OCI-LY3 (cell line): ENCODE measurements at regions not wholly inside any gene's neighbourhood (a gene's known extent, or its start where the extent isn't known, plus 50 kb on each side); places are given as distances from the start of the nearest gene placed in this dataset.

Experiments
- H2AFZ ChIP-seq: fragments of 200-600, 300-600 bp; shearing (Covaris generic); 2 replicates; pipeline ENCODE4 v1.6.0; 2014; ENCODE audit warnings: antibody characterized with exemption, low read depth, low read length
- H3K27ac ChIP-seq: fragments of 200-600, 300-600 bp; sonication (generic); 2 replicates; pipeline ENCODE4 v1.5.1; 2014; ENCODE audit warnings: mild to moderate bottlenecking, low read length, moderate library complexity, mixed read lengths
- H3K27me3 ChIP-seq: fragments of 200-600, 300-600 bp; sonication (generic); 2 replicates; pipeline ENCODE4 v1.6.1; 2014; ENCODE audit warnings: low read depth, low read length, mixed read lengths
- H3K36me3 ChIP-seq: fragments of 200-600, 300-600 bp; sonication (generic); replicated peaks from 2 replicates; pipeline ENCODE3; 2014; ENCODE audit warnings: low read depth, low read length, mixed read lengths
- H3K4me1 ChIP-seq: fragments of 300-600, 200-600 bp; sonication (generic); 2 replicates; pipeline ENCODE4 v1.6.1; 2014; ENCODE audit warnings: low read length, mixed read lengths
- H3K4me2 ChIP-seq: fragments of 200-600, 300-600 bp; sonication (generic); 2 replicates; pipeline ENCODE4 v1.6.1; 2014; ENCODE audit warnings: low read length, mixed read lengths
- H3K4me3 ChIP-seq: fragments of 300-600, 200-600 bp; sonication (generic); 2 replicates; pipeline ENCODE4 v1.5.1; 2014; ENCODE audit warnings: antibody characterized with exemption, mild to moderate bottlenecking, low read length, moderate library complexity
- H3K79me2 ChIP-seq: fragments of 300-600, 200-600 bp; shearing (Covaris generic); 2 replicates; pipeline ENCODE4 v1.6.1; 2014; ENCODE audit warnings: mild to moderate bottlenecking, low read length, mixed read lengths
- H3K9ac ChIP-seq: fragments of 300-600, 200-600 bp; shearing (Covaris generic); 2 replicates; pipeline ENCODE4 v1.6.0; 2014; ENCODE audit warnings: mild to moderate bottlenecking, low read length, moderate library complexity
- H3K9me3 ChIP-seq: fragments of 200-600, 300-600 bp; shearing (Covaris generic); 2 replicates; pipeline ENCODE4 v1.6.1; 2014; ENCODE audit warnings: low read length, mixed read lengths; ENCODE audit not compliant: insufficient read depth
- H4K20me1 ChIP-seq: fragments of 200-600, 300-600 bp; sonication (generic); 2 replicates; pipeline ENCODE4 v1.6.1; 2016; ENCODE audit warnings: low read length, mixed read lengths; ENCODE audit not compliant: insufficient read depth
- EZH2phosphoT487 ChIP-seq: fragments of 200-600 bp; shearing (Covaris generic); IDR thresholded peaks from 2 replicates; pipeline ENCODE4 v1.6.1; 2018; ENCODE audit warnings: antibody characterized with exemption, mixed run types, low read depth
- TF ChIP-seq, protein P1 (sequence below): fragments of 200-600, 300-600 bp; sonication (generic); IDR thresholded peaks from 2 replicates; pipeline ENCODE4 v1.5.1; 2014; ENCODE audit warnings: antibody characterized with exemption, low read length, low read depth

DNA sequence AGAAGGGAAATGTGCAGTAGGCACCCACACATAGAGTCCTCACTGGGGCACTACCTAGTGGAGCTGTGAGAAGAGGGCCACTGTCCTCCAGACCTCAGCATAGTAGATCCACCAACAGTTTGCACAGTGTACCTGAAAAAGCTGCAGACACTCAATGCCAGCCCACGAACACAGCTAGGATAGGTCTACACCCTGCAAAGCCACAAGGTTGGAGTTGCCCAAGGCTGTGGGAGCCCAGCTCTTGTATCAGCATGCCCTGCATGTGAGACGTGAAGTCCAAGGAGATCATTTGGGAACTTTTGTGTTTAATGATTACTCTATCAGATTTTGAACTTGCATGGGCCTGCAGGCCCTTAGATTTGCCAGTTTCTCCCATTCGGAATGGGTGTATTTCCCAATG is 299.4 kb upstream of the OLFM3 start:
- Histone ChIP-seq H3K4me1 (no peaks in the 10 kb centered on the region), H3K4me2 (no peak overlapping the region), H3K79me2 (no peaks in the 10 kb centered on the region), H3K4me3 (no peak overlapping the region), H2AFZ (no peak overlapping the region), H3K27ac (no peak overlapping the region), H4K20me1 (no peaks in the 10 kb centered on the region), H3K9me3 (no peaks in the 10 kb centered on the region), H3K9ac (no peak overlapping the region), H3K27me3 (no peaks in the 10 kb centered on the region), H3K36me3 (no peaks in the 10 kb centered on the region)
- TF ChIP-seq, protein P1, sequence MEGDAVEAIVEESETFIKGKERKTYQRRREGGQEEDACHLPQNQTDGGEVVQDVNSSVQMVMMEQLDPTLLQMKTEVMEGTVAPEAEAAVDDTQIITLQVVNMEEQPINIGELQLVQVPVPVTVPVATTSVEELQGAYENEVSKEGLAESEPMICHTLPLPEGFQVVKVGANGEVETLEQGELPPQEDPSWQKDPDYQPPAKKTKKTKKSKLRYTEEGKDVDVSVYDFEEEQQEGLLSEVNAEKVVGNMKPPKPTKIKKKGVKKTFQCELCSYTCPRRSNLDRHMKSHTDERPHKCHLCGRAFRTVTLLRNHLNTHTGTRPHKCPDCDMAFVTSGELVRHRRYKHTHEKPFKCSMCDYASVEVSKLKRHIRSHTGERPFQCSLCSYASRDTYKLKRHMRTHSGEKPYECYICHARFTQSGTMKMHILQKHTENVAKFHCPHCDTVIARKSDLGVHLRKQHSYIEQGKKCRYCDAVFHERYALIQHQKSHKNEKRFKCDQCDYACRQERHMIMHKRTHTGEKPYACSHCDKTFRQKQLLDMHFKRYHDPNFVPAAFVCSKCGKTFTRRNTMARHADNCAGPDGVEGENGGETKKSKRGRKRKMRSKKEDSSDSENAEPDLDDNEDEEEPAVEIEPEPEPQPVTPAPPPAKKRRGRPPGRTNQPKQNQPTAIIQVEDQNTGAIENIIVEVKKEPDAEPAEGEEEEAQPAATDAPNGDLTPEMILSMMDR: no peak
- TF ChIP-seq EZH2phosphoT487: no peak

DNA sequence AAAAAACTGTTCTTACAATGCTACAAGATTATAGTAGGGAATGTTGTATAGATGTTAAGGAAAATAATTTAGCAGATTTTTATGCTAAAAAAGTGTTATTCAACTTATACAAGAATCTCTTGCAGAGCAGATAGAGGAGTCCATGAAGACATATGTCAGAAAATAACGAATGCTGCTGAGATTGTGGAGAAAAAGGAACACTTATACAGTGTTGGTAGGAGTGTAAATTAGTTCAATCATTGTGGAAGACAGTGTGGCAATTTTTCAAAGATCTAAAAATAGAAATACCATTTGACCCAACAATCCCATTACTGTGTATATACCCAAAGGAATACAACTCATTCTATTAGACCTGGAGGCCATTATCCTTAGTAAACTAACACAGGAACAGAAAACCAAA is 286.2 kb upstream of the OLFM3 start:
- H3K4me1 ChIP-seq: no peaks in the 10 kb centered on the region
- no peaks in the 10 kb centered on the region for H3K36me3 ChIP-seq
- no peak overlapping the region for H3K4me2 ChIP-seq
- H3K79me2 ChIP-seq: no peaks in the 10 kb centered on the region
- H4K20me1 ChIP-seq: no peaks in the 10 kb centered on the region
- no peaks in the 10 kb centered on the region for H3K9me3 ChIP-seq
- TF ChIP-seq, protein P1: no peak
- no peak for TF ChIP-seq EZH2phosphoT487
- no peak overlapping the region for H3K9ac ChIP-seq
- H2AFZ ChIP-seq: no peak overlapping the region
- H3K4me3 ChIP-seq: no peak overlapping the region
- H3K27ac ChIP-seq: no peak overlapping the region
- no peaks in the 10 kb centered on the region for H3K27me3 ChIP-seq

DNA sequence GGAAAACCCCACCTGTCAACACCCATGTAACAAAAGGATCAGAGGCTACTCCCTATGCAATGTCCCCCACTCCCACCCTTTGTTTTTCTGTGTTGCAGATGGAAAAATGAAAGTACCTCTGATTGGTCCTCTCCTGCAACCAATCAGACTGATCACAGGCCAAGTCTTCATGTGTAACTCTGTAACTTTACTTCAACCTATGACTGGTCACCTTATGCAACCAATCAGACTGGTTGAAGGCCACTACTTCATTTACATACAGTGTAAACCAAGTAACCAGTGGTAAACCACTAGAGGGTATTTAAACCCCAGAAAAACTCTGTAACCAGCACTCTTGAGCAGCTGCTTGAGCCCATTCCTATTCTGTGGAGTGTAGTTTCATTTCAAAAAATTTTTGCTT is 266.3 kb upstream of the OLFM3 start:
- TF ChIP-seq, protein P1: no peak
- no peak for TF ChIP-seq EZH2phosphoT487
- H3K9me3 ChIP-seq: no peaks in the 10 kb centered on the region
- no peak overlapping the region for H3K4me3 ChIP-seq
- H3K4me1 ChIP-seq: no peaks in the 10 kb centered on the region
- H3K79me2 ChIP-seq: no peaks in the 10 kb centered on the region
- H2AFZ ChIP-seq: no peak overlapping the region
- no peaks in the 10 kb centered on the region for H3K27me3 ChIP-seq
- H3K9ac ChIP-seq: no peak overlapping the region
- no peaks in the 10 kb centered on the region for H3K36me3 ChIP-seq
- H4K20me1 ChIP-seq: no peaks in the 10 kb centered on the region
- no peak overlapping the region for H3K4me2 ChIP-seq
- H3K27ac ChIP-seq: no peak overlapping the region

DNA sequence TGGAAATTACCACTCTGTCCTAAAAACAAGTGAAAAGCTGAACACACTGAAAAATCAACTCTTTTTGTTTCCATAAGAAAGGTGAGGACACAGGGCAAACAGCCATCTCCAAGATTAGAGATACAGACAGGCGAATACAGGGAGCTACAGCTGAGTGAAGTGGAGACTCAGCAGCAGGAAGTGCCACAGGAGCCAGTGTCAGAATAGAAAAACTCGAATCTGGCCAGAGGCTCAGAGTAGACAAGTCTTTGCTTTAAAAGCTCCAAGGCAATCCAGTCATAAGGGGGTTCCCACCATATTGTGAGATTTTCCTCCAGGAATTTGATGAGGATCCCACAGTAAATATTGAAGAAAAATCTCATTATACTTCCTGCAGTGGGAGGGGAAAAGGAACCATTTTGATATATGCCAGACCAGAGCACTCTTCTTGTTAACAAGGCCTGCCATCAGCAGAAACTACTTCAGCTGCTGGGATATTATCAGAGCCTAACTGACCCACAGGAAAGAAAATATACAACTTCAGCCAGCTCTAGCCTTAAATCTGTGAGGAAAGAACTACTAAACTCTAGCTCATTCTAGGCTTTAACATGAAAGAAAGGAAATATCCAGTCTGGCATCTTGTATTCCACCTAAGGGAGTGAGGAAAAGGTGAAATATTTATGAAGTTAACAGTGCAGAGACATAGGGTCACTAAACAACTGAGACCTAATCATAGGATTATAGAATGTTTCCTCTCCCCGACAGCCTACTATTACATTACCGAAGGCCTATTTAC is 256.2 kb upstream of the OLFM3 start:
- Histone ChIP-seq H3K27ac (no peak overlapping the region), H3K27me3 (no peaks in the 10 kb centered on the region), H4K20me1 (no peaks in the 10 kb centered on the region), H3K9ac (no peak overlapping the region), H3K4me3 (no peak overlapping the region), H3K36me3 (no peaks in the 10 kb centered on the region), H3K79me2 (no peaks in the 10 kb centered on the region), H3K9me3 (no peaks in the 10 kb centered on the region), H2AFZ (peak overlapping the region; percentile 21; the same call in 1 of the 2 replicates), H3K4me2 (no peak overlapping the region), H3K4me1 (no peaks in the 10 kb centered on the region)
- TF ChIP-seq EZH2phosphoT487: no peak
- TF ChIP-seq, protein P1: no peak
